ENCODE measurements at regions not wholly inside any gene's neighbourhood (a gene's known extent, or its start where the extent isn't known, plus 50 kb on each side); places are given as distances from the start of the nearest gene placed in this dataset.

DNA sequence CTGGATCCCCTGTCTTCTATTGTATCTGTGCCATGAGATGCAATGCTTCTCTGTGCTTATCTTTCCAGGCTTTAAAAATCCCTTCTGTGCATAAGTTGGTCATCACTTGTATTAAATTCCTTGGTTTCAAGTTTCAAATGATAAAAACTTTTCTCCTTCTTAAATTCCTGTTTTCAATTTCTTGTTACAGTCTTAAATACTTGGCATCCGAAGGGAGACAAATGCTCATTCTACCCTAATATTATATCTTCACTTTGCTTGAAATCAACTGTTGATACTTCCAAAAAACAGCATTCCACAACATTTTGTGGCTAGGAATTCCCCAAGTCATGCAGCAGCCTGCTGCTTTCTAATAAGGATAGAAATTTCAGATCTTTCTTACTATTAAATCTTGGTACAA lies 413.2 kb upstream of the ACTBL2 start:
- TF ChIP-seq, protein P1, sequence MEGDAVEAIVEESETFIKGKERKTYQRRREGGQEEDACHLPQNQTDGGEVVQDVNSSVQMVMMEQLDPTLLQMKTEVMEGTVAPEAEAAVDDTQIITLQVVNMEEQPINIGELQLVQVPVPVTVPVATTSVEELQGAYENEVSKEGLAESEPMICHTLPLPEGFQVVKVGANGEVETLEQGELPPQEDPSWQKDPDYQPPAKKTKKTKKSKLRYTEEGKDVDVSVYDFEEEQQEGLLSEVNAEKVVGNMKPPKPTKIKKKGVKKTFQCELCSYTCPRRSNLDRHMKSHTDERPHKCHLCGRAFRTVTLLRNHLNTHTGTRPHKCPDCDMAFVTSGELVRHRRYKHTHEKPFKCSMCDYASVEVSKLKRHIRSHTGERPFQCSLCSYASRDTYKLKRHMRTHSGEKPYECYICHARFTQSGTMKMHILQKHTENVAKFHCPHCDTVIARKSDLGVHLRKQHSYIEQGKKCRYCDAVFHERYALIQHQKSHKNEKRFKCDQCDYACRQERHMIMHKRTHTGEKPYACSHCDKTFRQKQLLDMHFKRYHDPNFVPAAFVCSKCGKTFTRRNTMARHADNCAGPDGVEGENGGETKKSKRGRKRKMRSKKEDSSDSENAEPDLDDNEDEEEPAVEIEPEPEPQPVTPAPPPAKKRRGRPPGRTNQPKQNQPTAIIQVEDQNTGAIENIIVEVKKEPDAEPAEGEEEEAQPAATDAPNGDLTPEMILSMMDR (IDR thresholded peaks at IDR 0.05; ENCODE audit: insufficient read depth, low read length): no peak
- no peak for TF ChIP-seq POLR2AphosphoS5 (IDR thresholded peaks at IDR 0.05; ENCODE audit: low read depth)
- TF ChIP-seq, protein P2, sequence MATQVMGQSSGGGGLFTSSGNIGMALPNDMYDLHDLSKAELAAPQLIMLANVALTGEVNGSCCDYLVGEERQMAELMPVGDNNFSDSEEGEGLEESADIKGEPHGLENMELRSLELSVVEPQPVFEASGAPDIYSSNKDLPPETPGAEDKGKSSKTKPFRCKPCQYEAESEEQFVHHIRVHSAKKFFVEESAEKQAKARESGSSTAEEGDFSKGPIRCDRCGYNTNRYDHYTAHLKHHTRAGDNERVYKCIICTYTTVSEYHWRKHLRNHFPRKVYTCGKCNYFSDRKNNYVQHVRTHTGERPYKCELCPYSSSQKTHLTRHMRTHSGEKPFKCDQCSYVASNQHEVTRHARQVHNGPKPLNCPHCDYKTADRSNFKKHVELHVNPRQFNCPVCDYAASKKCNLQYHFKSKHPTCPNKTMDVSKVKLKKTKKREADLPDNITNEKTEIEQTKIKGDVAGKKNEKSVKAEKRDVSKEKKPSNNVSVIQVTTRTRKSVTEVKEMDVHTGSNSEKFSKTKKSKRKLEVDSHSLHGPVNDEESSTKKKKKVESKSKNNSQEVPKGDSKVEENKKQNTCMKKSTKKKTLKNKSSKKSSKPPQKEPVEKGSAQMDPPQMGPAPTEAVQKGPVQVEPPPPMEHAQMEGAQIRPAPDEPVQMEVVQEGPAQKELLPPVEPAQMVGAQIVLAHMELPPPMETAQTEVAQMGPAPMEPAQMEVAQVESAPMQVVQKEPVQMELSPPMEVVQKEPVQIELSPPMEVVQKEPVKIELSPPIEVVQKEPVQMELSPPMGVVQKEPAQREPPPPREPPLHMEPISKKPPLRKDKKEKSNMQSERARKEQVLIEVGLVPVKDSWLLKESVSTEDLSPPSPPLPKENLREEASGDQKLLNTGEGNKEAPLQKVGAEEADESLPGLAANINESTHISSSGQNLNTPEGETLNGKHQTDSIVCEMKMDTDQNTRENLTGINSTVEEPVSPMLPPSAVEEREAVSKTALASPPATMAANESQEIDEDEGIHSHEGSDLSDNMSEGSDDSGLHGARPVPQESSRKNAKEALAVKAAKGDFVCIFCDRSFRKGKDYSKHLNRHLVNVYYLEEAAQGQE (IDR thresholded peaks at IDR 0.05; ENCODE audit: insufficient replicate concordance, low read depth): no peak
